ENCODE measurements at regions not wholly inside any gene's neighbourhood (a gene's known extent, or its start where the extent isn't known, plus 50 kb on each side); places are given as distances from the start of the nearest gene placed in this dataset.

DNA sequence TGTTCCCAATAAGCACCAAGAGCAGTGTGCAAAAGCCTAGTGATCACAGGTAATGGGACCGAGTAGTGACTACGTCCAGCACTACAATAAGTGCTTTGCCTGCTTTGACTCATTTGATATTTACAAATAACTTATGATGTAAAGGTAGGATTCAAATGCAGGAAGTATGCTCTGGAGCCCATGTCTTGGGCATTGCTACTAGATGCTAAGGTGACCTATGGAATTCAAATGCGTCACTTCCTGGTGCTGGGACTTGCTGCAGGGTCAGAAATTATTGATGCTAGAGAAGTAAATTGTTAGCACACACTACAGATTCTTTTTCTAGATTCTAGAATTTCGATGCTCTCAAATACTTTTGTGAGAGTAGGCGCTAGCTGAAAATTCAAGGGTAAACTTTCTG lies 101.2 kb upstream of the TSC22D2 start:
- Mint-ChIP-seq H3K9me3 (no peaks in the 10 kb centered on the region), H3K36me3 (no peaks in the 10 kb centered on the region), H3K4me3 (no peak overlapping the region), H3K27me3 (peaks cover 10 to 33% (median 22%) of the 10 kb centered on the region in 3 donors), H3K27ac (no peak overlapping the region), H3K4me1 (no peaks in the 10 kb centered on the region)
- DNase-seq (no peak), ATAC-seq (ENCODE audit: low read depth in 2 of 2) (no peak)

DNA sequence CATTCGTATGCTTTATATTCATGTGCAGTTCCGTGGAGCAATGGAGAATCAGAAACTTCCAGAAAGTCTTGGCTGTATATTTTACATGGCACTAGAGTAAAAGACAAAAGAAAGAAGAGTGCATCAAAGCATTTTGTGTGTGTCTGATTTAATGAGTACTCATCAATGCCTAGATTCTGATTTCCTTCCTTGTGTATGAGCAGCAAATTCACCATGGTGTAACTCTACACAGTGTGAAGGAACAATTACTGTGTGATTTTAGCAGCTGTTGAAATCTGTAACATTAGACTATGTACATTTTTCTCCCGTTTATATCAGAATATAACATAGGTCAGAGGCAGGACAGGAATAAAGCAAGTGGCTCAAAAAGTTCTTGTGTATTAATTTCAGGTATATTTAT lies 102.0 kb upstream of the TSC22D2 start:
- no peak overlapping the region for H3K27ac Mint-ChIP-seq
- H3K36me3 Mint-ChIP-seq = no peaks in the 10 kb centered on the region
- no peaks in the 10 kb centered on the region for H3K9me3 Mint-ChIP-seq
- H3K4me3 Mint-ChIP-seq = no peak overlapping the region
- H3K27me3 Mint-ChIP-seq = peaks cover 14 to 26% (median 18%) of the 10 kb centered on the region in 3 donors
- DNase-seq (no peak), ATAC-seq (ENCODE audit: low read depth in 2 of 2) (no peak)
- H3K4me1 Mint-ChIP-seq = no peaks in the 10 kb centered on the region

- Mint-ChIP-seq H3K27me3 (peaks cover 15 to 24% (median 19%) of the 10 kb centered on the region in 3 donors), H3K9me3 (no peaks in the 10 kb centered on the region), H3K4me1 (no peaks in the 10 kb centered on the region), H3K36me3 (no peaks in the 10 kb centered on the region), H3K4me3 (no peak overlapping the region), H3K27ac (no peak overlapping the region)
- ATAC-seq (ENCODE audit: low read depth in 2 of 2) (no peak), DNase-seq (no peak)
Measured at GRCh38 chr3:150303768-150304167, 104.3 kb upstream of the TSC22D2 start.

DNA sequence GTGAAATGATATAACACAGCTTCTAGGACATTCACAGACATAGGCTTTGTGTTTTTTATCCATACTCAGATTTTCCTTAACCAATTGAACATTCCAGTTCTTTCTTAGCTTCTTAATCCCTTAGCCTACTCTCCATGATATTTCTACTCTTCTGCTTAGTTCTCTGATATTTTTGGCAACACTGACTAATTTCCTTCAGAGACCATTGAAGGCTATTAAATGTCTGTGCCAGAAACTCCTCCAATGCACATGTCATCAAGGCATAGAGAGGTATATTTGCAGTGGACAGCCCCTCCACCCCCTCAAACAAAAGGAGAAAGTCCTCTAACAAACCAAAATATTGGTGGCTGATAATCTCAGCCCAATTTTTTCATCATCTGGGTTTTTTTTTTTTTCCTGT lies 105.9 kb upstream of the TSC22D2 start:
- Mint-ChIP-seq H3K4me3 (no peak overlapping the region), H3K27ac (no peak overlapping the region), H3K9me3 (no peaks in the 10 kb centered on the region), H3K4me1 (no peaks in the 10 kb centered on the region), H3K27me3 (peaks cover 6 to 18% (median 9%) of the 10 kb centered on the region in 3 donors), H3K36me3 (no peaks in the 10 kb centered on the region)
- ATAC-seq (ENCODE audit: low read depth in 2 of 2) (no peak), DNase-seq (no peak)

GRCh38 chr3:150300852-150301517 lies 107.1 kb upstream of the TSC22D2 start:
- H3K36me3 Mint-ChIP-seq = no peaks in the 10 kb centered on the region
- ATAC-seq (ENCODE audit: low read depth in 2 of 2) (no peak), DNase-seq (no peak)
- H3K4me3 Mint-ChIP-seq = no peak overlapping the region
- H3K27me3 Mint-ChIP-seq = peaks cover 6 to 18% (median 7%) of the 10 kb centered on the region in 3 donors
- H3K4me1 Mint-ChIP-seq = no peaks in the 10 kb centered on the region
- no peaks in the 10 kb centered on the region for H3K9me3 Mint-ChIP-seq
- no peak overlapping the region for H3K27ac Mint-ChIP-seq

GRCh38 chr3:150300388-150300787 lies 107.7 kb upstream of the TSC22D2 start:
- no peaks in the 10 kb centered on the region for H3K36me3 Mint-ChIP-seq
- H3K27me3 Mint-ChIP-seq = peaks cover 6 to 18% (median 7%) of the 10 kb centered on the region in 3 donors
- DNase-seq (no peak), ATAC-seq (ENCODE audit: low read depth in 2 of 2) (no peak)
- H3K4me3 Mint-ChIP-seq = no peak overlapping the region
- H3K4me1 Mint-ChIP-seq = no peaks in the 10 kb centered on the region
- no peak overlapping the region for H3K27ac Mint-ChIP-seq
- no peaks in the 10 kb centered on the region for H3K9me3 Mint-ChIP-seq

DNA sequence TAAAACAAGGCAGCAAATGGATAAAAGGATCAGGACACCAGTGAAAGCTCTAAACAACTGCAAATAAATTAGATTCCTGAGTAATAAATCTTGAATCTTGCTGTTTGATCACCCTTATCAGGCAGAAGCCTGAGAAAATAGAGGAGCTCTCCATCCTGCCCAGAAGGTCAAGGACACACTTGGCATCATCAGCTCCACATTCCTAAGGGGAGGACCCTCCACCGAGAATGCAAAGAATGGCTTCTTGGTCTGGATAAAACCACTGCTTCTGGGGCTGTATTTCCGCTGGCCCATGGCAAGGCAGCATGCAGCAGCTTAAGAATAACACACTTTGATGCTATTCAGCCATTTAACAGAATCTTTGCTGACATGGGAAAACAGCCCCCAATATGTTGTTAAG lies 108.9 kb upstream of the TSC22D2 start:
- H3K27me3 Mint-ChIP-seq = peaks cover 6 to 17% (median 7%) of the 10 kb centered on the region in 3 donors
- H3K27ac Mint-ChIP-seq = no peak overlapping the region
- no peak for DNase-seq
- no peak for ATAC-seq (ENCODE audit: low read depth in 2 of 2)
- no peaks in the 10 kb centered on the region for H3K9me3 Mint-ChIP-seq
- H3K4me3 Mint-ChIP-seq = no peak overlapping the region
- H3K36me3 Mint-ChIP-seq = no peaks in the 10 kb centered on the region
- no peaks in the 10 kb centered on the region for H3K4me1 Mint-ChIP-seq

DNA sequence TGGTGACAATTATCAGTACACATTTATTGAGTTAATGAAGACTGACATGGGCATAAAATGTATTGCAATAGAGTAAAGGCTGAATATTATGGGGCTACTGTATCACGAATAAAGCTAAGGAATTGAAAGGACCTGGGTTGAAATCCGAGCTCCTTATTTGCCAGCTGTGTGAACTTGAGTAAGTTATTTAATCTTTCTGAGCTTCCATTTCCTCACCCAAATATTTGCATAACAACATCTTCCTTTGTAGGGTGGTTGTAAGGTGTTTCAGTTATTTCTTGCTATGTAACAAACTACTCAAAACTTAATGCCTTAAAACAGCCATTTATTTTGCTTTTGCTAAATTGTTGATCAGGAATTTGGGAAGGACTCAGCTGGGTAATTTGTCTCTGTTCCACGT lies 111.1 kb upstream of the TSC22D2 start:
- no peak overlapping the region for H3K27ac Mint-ChIP-seq
- no peak overlapping the region for H3K4me3 Mint-ChIP-seq
- peaks cover 8 to 14% (median 13%) of the 10 kb centered on the region in 3 donors for H3K27me3 Mint-ChIP-seq
- no peaks in the 10 kb centered on the region for H3K4me1 Mint-ChIP-seq
- no peak for DNase-seq
- H3K9me3 Mint-ChIP-seq = no peaks in the 10 kb centered on the region
- no peak for ATAC-seq (ENCODE audit: low read depth in 2 of 2)
- H3K36me3 Mint-ChIP-seq = no peaks in the 10 kb centered on the region

DNA sequence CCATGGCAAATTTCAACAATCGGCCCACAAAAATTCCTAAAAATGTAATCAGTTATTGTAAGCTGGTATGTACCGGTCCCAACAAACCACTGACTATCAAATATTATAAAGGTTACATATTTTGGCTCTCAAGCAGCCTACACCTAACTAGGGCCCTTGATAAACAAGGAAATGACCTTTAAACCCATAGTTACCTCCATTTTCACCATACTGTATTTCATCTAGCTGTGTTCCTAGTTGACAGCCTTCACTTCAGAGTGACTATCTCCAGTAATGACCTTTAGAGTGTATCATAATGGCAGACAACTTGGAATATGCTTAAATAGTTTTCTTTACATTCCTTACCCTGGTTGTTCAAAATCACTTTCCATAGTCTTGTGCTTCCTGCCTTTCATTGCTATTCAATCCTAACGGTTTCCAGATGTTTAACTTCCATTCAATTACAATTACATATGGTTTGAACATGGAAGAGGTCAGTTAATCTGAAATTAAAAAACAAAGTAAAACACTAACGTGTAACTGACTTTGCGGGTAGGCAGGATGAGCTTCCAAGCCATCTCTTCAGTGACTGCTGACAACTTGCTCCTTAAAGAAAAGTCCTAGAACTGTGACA lies 111.9 kb upstream of the TSC22D2 start:
- no peaks in the 10 kb centered on the region for H3K36me3 Mint-ChIP-seq
- no peak for ATAC-seq (ENCODE audit: low read depth in 2 of 2)
- H3K27me3 Mint-ChIP-seq = peaks cover 8 to 12% (median 12%) of the 10 kb centered on the region in 3 donors
- H3K4me1 Mint-ChIP-seq = no peaks in the 10 kb centered on the region
- H3K9me3 Mint-ChIP-seq = no peaks in the 10 kb centered on the region
- DNase-seq = no peak
- H3K4me3 Mint-ChIP-seq = no peak overlapping the region
- H3K27ac Mint-ChIP-seq = no peak overlapping the region

DNA sequence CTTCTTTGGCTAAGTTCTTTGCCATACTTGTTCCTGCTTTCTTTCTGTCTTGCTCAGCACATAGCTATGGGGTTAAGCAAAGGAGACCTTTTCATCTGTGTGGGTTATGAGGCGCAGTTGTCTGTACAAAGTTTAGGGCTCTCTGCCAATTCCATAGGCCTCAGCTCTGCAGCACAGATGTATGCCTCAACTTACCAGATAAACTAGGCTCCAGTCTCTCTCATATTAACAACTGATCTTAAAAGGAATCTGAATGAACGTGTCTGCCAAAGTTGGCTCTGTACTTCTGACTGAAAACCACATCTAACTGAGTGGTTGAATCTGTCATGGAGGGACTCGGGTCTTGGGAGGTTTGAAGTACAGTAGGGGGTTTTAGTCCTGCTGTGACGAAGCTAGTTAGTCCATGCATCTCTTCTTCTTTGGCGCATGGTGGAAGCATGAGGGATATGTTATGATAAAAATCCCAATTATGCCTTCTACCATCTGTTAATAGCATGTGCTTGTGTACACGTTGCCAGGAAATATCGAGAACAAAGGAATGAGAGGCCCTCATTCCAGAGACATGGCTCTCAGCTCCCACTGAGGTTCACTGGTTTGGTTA lies 114.6 kb upstream of the TSC22D2 start:
- ATAC-seq (ENCODE audit: low read depth in 2 of 2) (no peak), DNase-seq (no peak)
- Mint-ChIP-seq H3K4me1 (no peaks in the 10 kb centered on the region), H3K9me3 (no peaks in the 10 kb centered on the region), H3K27me3 (peaks cover 5 to 15% (median 9%) of the 10 kb centered on the region in 3 donors), H3K36me3 (no peaks in the 10 kb centered on the region), H3K27ac (no peak overlapping the region), H3K4me3 (no peak overlapping the region)

- Mint-ChIP-seq H3K4me1 (no peaks in the 10 kb centered on the region), H3K36me3 (no peaks in the 10 kb centered on the region), H3K4me3 (no peak overlapping the region), H3K27me3 (peaks cover 3 to 15% (median 15%) of the 10 kb centered on the region in 3 donors), H3K27ac (no peak overlapping the region), H3K9me3 (no peaks in the 10 kb centered on the region)
- ATAC-seq (ENCODE audit: low read depth in 2 of 2) (no peak), DNase-seq (no peak)
Measured at GRCh38 chr3:150292891-150293290, 115.2 kb upstream of the TSC22D2 start.

DNA sequence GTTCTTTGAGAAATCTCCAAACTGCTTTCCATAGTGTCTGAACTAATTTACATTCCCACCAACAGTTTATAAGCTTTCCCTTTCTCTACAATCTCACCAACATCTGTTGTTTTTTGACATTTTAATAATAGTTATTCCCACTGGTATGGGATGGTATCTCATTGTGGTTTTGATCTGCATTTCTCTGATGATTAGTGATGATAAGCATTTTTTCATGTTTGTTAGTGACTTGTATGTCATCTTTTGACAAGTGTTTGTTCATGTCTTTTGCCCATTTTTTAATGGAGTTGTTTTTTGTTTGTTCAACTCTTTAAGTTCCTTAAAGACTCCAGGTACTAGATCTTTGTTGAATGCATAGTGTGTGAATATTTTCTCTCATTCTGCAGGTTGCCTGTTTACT lies 116.6 kb upstream of the TSC22D2 start:
- ATAC-seq (ENCODE audit: low read depth in 2 of 2) (no peak), DNase-seq (no peak)
- Mint-ChIP-seq H3K4me1 (no peaks in the 10 kb centered on the region), H3K4me3 (no peak overlapping the region), H3K9me3 (no peaks in the 10 kb centered on the region), H3K27me3 (peaks cover 0 to 22% (median 15%) of the 10 kb centered on the region in 3 donors), H3K27ac (no peak overlapping the region), H3K36me3 (no peaks in the 10 kb centered on the region)

DNA sequence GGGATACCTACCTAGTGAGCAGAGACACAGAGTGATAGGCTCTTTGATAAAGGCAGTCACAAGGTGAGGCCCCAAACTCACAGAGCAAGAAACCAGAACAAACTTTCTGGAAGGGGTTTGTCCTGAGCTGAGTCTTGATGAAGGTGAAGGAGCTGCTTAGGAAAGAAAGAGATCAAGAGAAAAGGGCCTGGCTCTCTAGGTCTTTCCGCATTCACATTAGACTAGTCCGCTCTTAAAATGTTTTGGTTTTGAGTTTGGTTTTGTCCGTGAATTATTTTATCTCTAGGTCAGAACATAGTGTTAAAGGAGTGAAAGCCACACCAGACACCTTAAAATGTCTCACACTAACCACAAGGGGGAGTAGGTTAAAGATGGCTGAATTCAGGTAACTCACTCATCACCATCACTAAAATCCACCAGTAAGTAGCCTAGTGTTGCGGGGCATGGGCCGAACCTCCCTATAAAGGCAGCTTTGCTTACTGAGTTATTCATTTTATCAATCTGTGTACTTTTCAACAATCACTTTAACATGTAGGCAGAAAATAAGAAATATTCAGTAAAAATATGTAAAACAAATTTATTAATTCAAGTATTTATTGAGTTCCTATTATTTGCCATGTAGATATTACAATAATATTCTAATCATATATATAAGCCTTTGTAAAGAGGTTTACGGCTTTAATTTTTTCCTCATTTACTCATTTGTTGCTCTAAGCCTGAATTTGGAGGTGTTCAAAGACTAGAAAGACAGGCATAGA lies 121.5 kb upstream of the TSC22D2 start:
- H3K4me1 Mint-ChIP-seq = no peaks in the 10 kb centered on the region
- H3K36me3 Mint-ChIP-seq = no peaks in the 10 kb centered on the region
- ATAC-seq (ENCODE audit: low read depth in 2 of 2) (peak; percentile 85 to 91), DNase-seq (peak; percentile 54)
- peaks cover 0 to 20% (median 14%) of the 10 kb centered on the region in 3 donors for H3K27me3 Mint-ChIP-seq
- no peaks in the 10 kb centered on the region for H3K9me3 Mint-ChIP-seq
- H3K27ac Mint-ChIP-seq = peak overlapping the region in 1 of 6 donors; percentile 4
- H3K4me3 Mint-ChIP-seq = no peak overlapping the region

DNA sequence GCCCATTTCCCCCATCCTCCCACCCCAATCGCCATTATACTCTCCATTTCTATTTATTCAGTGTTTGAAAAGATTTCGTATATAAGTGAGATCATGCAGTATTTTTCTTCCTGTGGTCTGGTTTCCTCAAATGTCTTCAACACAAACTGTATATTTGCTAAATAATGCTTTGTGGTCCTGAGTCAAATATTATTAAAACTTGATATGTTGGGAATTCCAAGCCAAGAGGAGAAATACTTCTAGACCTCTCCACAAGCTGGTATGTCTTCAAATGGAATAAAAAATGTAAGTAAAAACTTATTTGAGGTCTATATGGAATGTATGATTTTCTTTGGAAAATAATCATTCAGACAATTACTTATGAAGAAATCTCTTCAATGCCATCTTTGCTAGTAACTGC lies 122.5 kb upstream of the TSC22D2 start:
- H3K27ac Mint-ChIP-seq = no peak overlapping the region
- peaks cover 0 to 29% (median 14%) of the 10 kb centered on the region in 3 donors for H3K27me3 Mint-ChIP-seq
- H3K9me3 Mint-ChIP-seq = peaks cover 0 to 3% (median 0%) of the 10 kb centered on the region in 7 donors
- ATAC-seq (ENCODE audit: low read depth in 2 of 2) (no peak), DNase-seq (no peak)
- H3K4me3 Mint-ChIP-seq = no peak overlapping the region
- H3K4me1 Mint-ChIP-seq = no peaks in the 10 kb centered on the region
- H3K36me3 Mint-ChIP-seq = no peaks in the 10 kb centered on the region

Data from naive B cell (primary cell).